ENCODE measurements at regions not wholly inside any gene's neighbourhood (a gene's known extent, or its start where the extent isn't known, plus 50 kb on each side); places are given as distances from the start of the nearest gene placed in this dataset.
A peak's percentile ranks its signal among the peaks of the same experiment; 100 is the strongest.

GRCh38 chr6:121579478-121579877 lies 144.0 kb downstream of the GJA1 start:
- WGBS, 2 donors, result 94 to 100% methylated on average over 1 of the region's 1 CpG
- Histone ChIP-seq H3K27me3 (no peaks in the 10 kb centered on the region), H3K36me3 (no peaks in the 10 kb centered on the region), H3K4me1 (peaks cover 0 to 17% (median 0%) of the 10 kb centered on the region in 9 donors), H3K4me3 (no peak overlapping the region), H3K9me3 (no peaks in the 10 kb centered on the region), H3K27ac (no peak overlapping the region)
- intact Hi-C loops (cut with DNase I), result loop anchor here in 1 of 10 donors (10.0 kb wide), 1 partner anchor 125 kb away; no protein-coding TSS in a partner anchor
- DNase-seq (no peak), ATAC-seq (no peak)
- TF ChIP-seq CTCF (IDR thresholded peaks at IDR 0.05), result no peak

GRCh38 chr6:121581327-121581726 lies 145.9 kb downstream of the GJA1 start:
- WGBS, 2 donors, result 56 to 75% methylated on average over 2 of the region's 2 CpGs
- intact Hi-C loops (cut with DNase I), result loop anchor here in 4 of 10 donors (10.0 kb wide), 3 partner anchors 137 to 263 kb away; partner anchors contain the start of gene GJA1 (in 2 of the 4)
- Histone ChIP-seq H3K4me1 (peaks cover 0 to 26% (median 5%) of the 10 kb centered on the region in 9 donors), H3K4me3 (no peak overlapping the region), H3K27ac (peak overlapping the region in 5 of 10 donors; percentile 22 to 71 (median 35)), H3K9me3 (no peaks in the 10 kb centered on the region), H3K27me3 (no peaks in the 10 kb centered on the region), H3K36me3 (no peaks in the 10 kb centered on the region)
- DNase-seq (no peak), ATAC-seq (peak in 2 of 8 donors; percentile 30 to 67)
- TF ChIP-seq CTCF (IDR thresholded peaks at IDR 0.05), result no peak

- Histone ChIP-seq H3K27ac (peak overlapping the region in 2 of 10 donors; percentile 50 to 71), H3K4me1 (peaks cover 0 to 26% (median 5%) of the 10 kb centered on the region in 9 donors), H3K4me3 (no peak overlapping the region), H3K36me3 (no peaks in the 10 kb centered on the region), H3K27me3 (no peaks in the 10 kb centered on the region), H3K9me3 (no peaks in the 10 kb centered on the region)
- intact Hi-C loops (cut with DNase I), result loop anchor here in 4 of 10 donors (10.0 kb wide), 3 partner anchors 137 to 263 kb away; partner anchors contain the start of gene GJA1 (in 2 of the 4)
- no peak for ATAC-seq
- DNase-seq, result no peak
- no peak for TF ChIP-seq CTCF (IDR thresholded peaks at IDR 0.05)
- WGBS, 2 donors, result 72 to 85% methylated on average over 3 of the region's 3 CpGs
These were observed 146.8 kb downstream of the GJA1 start for GRCh38 chr6:121582262-121582661.

- Histone ChIP-seq H3K4me3 (no peak overlapping the region), H3K4me1 (peaks cover 0 to 26% (median 6%) of the 10 kb centered on the region in 9 donors)
- WGBS, 2 donors, result 29 to 36% methylated on average over 4 of the region's 4 CpGs
These were observed 149.3 kb downstream of the GJA1 start for GRCh38 chr6:121584586-121585369.

More at GRCh38 chr6:121584586-121585369, 149.3 kb downstream of the GJA1 start:
- no peak for TF ChIP-seq CTCF (IDR thresholded peaks at IDR 0.05)
- H3K27ac ChIP-seq, result peak overlapping the region in 6 of 10 donors; percentile 26 to 59 (median 54)
- intact Hi-C loops (cut with DNase I), result loop anchor here in 4 of 10 donors (10.0 kb wide), 3 partner anchors 140 to 260 kb away; partner anchors contain the start of gene GJA1 (in 2 of the 4)
- DNase-seq, result no peak
- H3K27me3 ChIP-seq, result no peaks in the 10 kb centered on the region
- H3K36me3 ChIP-seq, result no peaks in the 10 kb centered on the region
- peak; percentile 16 to 82 (median 79) for ATAC-seq
- H3K9me3 ChIP-seq, result peaks cover 0 to 4% (median 0%) of the 10 kb centered on the region in 11 donors

All from heart right ventricle (tissue), 16 donors.